ENCODE measurements at regions not wholly inside any gene's neighbourhood (a gene's known extent, or its start where the extent isn't known, plus 50 kb on each side); places are given as distances from the start of the nearest gene placed in this dataset.

DNA sequence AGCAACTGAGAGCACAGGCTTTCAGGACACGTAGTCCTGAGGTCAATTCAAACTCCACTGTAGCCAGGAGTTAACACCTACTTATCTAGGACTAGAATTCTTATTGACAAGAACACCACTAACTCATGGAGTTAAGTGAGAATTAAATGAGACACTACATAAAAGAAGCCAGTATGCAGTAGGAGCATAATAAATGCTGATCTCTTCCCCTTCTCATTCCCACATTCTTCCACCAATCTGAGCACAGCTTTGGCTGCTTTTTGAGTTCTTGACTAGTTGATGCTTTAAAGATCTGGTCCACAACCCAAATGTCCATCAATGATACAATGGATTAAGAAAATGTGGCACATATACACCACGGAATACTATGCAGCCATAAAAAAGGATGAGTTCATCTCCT, 55.2 kb downstream of the TTC32 start:
- no peak for ATAC-seq (ENCODE audit: low read depth in 2 of 2)
- no peak overlapping the region for H3K27ac ChIP-seq (ENCODE audit: insufficient read depth, low read length, poor library complexity, severe bottlenecking)
- no peaks in the 10 kb centered on the region for H3K9me3 ChIP-seq (ENCODE audit: control insufficient read depth in 2 of 2, low read length in 2 of 2)
- no peak overlapping the region for H3K4me3 ChIP-seq (ENCODE audit: low read depth, low read length)
- Mint-ChIP-seq H3K36me3 (no peaks in the 10 kb centered on the region), H3K4me1 (no peaks in the 10 kb centered on the region), H3K4me3 (no peak overlapping the region), H3K27ac (no peak overlapping the region), H3K27me3 (peaks cover 4% of the 10 kb centered on the region), H3K9me3 (peaks cover 0 to 6% (median 0%) of the 10 kb centered on the region in 7 donors)
- no peaks in the 10 kb centered on the region for H3K27me3 ChIP-seq (ENCODE audit: control insufficient read depth, insufficient read depth, low read length)
- H3K36me3 ChIP-seq (ENCODE audit: control insufficient read depth, insufficient read depth, low read length) = no peaks in the 10 kb centered on the region
- no peak for DNase-seq
- no peaks in the 10 kb centered on the region for H3K4me1 ChIP-seq (ENCODE audit: control insufficient read depth, insufficient read depth, low read length, poor library complexity, severe bottlenecking)

DNA sequence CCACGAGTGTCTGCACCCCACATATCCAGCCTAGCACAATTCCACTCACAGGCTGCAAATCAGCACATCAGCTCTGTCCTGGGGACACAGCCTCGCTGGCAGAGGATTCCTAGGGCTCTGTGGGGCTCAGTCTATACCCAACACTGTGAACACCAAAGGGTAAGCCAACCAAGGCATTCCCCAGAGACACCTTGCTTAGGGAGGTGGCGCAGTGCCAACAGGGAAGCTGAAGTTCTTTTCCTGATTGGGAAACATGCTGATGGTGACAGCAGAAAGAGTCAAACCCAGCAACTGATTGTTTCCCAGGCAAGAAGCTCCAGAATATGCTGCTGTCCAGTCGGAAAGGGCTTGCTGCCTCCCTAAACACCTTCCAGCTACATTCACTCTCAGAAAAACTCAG, 55.8 kb downstream of the TTC32 start:
- no peak overlapping the region for H3K4me3 Mint-ChIP-seq
- Histone ChIP-seq H3K27ac (ENCODE audit: insufficient read depth, low read length, poor library complexity, severe bottlenecking) (no peak overlapping the region), H3K27me3 (ENCODE audit: control insufficient read depth, insufficient read depth, low read length) (no peaks in the 10 kb centered on the region), H3K4me3 (ENCODE audit: low read depth, low read length) (no peak overlapping the region), H3K9me3 (ENCODE audit: control insufficient read depth in 2 of 2, low read length in 2 of 2) (no peaks in the 10 kb centered on the region), H3K36me3 (ENCODE audit: control insufficient read depth, insufficient read depth, low read length) (no peaks in the 10 kb centered on the region), H3K4me1 (ENCODE audit: control insufficient read depth, insufficient read depth, low read length, poor library complexity, severe bottlenecking) (no peaks in the 10 kb centered on the region)
- no peak for DNase-seq
- H3K9me3 Mint-ChIP-seq = peaks cover 0 to 6% (median 0%) of the 10 kb centered on the region in 7 donors
- H3K36me3 Mint-ChIP-seq = no peaks in the 10 kb centered on the region
- peaks cover 4% of the 10 kb centered on the region for H3K27me3 Mint-ChIP-seq
- H3K4me1 Mint-ChIP-seq = no peaks in the 10 kb centered on the region
- H3K27ac Mint-ChIP-seq = no peak overlapping the region
- ATAC-seq (ENCODE audit: low read depth in 2 of 2) = no peak

DNA sequence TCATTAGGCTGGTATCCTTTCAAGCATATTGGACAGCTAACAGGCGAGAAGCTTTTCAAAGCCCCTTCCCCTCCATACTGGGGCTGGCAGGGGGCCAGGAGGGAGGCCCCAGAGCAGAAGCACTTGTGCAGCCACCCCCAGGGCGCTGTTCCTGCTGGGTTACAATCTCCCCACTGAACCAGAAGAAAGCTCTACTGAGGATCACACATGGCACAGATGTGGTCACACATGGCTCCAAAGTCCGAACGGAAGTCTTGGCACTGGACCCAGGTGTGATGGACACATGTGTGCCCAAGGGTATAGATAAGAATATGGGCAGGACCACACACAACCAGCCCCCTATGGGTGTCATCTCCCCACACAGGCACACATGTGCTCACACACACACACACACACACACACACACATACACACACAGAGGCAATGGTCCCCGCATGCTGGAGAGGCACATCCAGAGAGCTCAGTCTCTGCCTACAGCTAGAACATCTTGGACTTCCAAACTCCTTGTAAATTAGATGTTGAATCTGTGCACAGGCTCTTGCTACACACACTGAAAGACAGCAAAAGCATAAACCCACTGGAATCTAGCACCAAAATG, 56.4 kb downstream of the TTC32 start:
- Histone ChIP-seq H3K9me3 (ENCODE audit: control insufficient read depth in 2 of 2, low read length in 2 of 2) (no peaks in the 10 kb centered on the region), H3K27ac (ENCODE audit: insufficient read depth, low read length, poor library complexity, severe bottlenecking) (no peak overlapping the region), H3K36me3 (ENCODE audit: control insufficient read depth, insufficient read depth, low read length) (no peaks in the 10 kb centered on the region), H3K4me3 (ENCODE audit: low read depth, low read length) (no peak overlapping the region), H3K4me1 (ENCODE audit: control insufficient read depth, insufficient read depth, low read length, poor library complexity, severe bottlenecking) (no peaks in the 10 kb centered on the region), H3K27me3 (ENCODE audit: control insufficient read depth, insufficient read depth, low read length) (no peaks in the 10 kb centered on the region)
- H3K36me3 Mint-ChIP-seq = no peaks in the 10 kb centered on the region
- no peaks in the 10 kb centered on the region for H3K4me1 Mint-ChIP-seq
- H3K4me3 Mint-ChIP-seq = no peak overlapping the region
- no peak for DNase-seq
- H3K27me3 Mint-ChIP-seq = peaks cover 4% of the 10 kb centered on the region
- H3K27ac Mint-ChIP-seq = no peak overlapping the region
- no peak for ATAC-seq (ENCODE audit: low read depth in 2 of 2)
- peaks cover 0 to 6% (median 0%) of the 10 kb centered on the region in 7 donors for H3K9me3 Mint-ChIP-seq

DNA sequence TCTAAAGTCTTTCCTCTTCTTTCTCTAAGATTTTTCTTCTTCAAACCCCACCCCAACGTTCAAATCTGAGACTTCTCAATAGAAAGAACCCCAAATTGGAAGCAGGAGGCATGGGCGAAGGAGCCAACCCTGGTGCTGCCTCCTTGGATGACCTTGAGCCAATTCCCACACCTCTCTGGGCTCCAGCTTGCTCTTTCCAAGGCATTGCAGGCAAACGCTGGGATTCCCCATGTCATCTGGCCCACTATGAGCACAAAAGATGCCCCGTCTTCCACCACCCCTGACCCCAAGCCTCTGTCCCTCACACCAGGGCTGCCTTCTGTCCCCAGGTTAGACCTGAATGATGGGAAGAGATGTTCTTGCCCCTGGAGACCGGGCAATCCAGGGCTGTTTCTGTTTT, 57.0 kb downstream of the TTC32 start:
- Mint-ChIP-seq H3K4me3 (no peak overlapping the region), H3K36me3 (no peaks in the 10 kb centered on the region), H3K27me3 (peaks cover 8% of the 10 kb centered on the region), H3K9me3 (peaks cover 0 to 6% (median 0%) of the 10 kb centered on the region in 7 donors), H3K27ac (peak overlapping the region in 1 of 3 donors; percentile 82), H3K4me1 (no peaks in the 10 kb centered on the region)
- ATAC-seq (ENCODE audit: low read depth in 2 of 2) (no peak), DNase-seq (no peak)
- Histone ChIP-seq H3K9me3 (ENCODE audit: control insufficient read depth in 2 of 2, low read length in 2 of 2) (no peaks in the 10 kb centered on the region), H3K36me3 (ENCODE audit: control insufficient read depth, insufficient read depth, low read length) (no peaks in the 10 kb centered on the region), H3K27me3 (ENCODE audit: control insufficient read depth, insufficient read depth, low read length) (no peaks in the 10 kb centered on the region), H3K27ac (ENCODE audit: insufficient read depth, low read length, poor library complexity, severe bottlenecking) (no peak overlapping the region), H3K4me1 (ENCODE audit: control insufficient read depth, insufficient read depth, low read length, poor library complexity, severe bottlenecking) (no peaks in the 10 kb centered on the region), H3K4me3 (ENCODE audit: low read depth, low read length) (no peak overlapping the region)

DNA sequence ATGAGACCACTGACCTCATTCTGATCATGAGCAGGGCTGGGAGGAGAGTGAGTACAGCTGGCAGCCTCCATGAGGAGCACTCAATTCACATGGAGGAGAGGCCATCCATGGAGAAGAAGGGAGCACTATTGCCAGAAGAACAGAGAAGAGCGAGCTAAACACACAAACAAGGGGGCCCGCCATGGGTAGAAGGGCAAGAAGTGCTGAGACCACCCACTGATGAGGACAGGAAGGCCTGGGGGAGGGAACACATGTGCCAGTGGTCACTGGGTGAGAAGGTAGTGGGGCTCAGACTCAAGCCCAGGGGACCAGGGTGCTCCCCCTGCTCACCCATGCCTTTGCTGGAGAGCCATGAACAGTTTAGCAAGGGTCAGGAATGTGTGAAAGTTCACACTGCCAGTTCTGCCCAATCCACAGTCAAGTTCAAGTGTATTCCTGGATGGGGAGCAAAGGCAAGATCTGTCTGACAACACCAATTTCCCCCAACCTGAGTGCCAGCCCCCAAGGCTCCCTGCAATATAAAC, 57.7 kb downstream of the TTC32 start:
- Histone ChIP-seq H3K27me3 (ENCODE audit: control insufficient read depth, insufficient read depth, low read length) (no peaks in the 10 kb centered on the region), H3K9me3 (ENCODE audit: control insufficient read depth in 2 of 2, low read length in 2 of 2) (no peaks in the 10 kb centered on the region), H3K4me3 (ENCODE audit: low read depth, low read length) (no peak overlapping the region), H3K27ac (ENCODE audit: insufficient read depth, low read length, poor library complexity, severe bottlenecking) (no peak overlapping the region), H3K36me3 (ENCODE audit: control insufficient read depth, insufficient read depth, low read length) (no peaks in the 10 kb centered on the region), H3K4me1 (ENCODE audit: control insufficient read depth, insufficient read depth, low read length, poor library complexity, severe bottlenecking) (no peaks in the 10 kb centered on the region)
- no peaks in the 10 kb centered on the region for H3K4me1 Mint-ChIP-seq
- ATAC-seq (ENCODE audit: low read depth in 2 of 2) (no peak), DNase-seq (no peak)
- H3K27ac Mint-ChIP-seq = no peak overlapping the region
- H3K36me3 Mint-ChIP-seq = no peaks in the 10 kb centered on the region
- H3K9me3 Mint-ChIP-seq = peaks cover 0 to 6% (median 0%) of the 10 kb centered on the region in 7 donors
- H3K4me3 Mint-ChIP-seq = no peak overlapping the region
- H3K27me3 Mint-ChIP-seq = peaks cover 10% of the 10 kb centered on the region

DNA sequence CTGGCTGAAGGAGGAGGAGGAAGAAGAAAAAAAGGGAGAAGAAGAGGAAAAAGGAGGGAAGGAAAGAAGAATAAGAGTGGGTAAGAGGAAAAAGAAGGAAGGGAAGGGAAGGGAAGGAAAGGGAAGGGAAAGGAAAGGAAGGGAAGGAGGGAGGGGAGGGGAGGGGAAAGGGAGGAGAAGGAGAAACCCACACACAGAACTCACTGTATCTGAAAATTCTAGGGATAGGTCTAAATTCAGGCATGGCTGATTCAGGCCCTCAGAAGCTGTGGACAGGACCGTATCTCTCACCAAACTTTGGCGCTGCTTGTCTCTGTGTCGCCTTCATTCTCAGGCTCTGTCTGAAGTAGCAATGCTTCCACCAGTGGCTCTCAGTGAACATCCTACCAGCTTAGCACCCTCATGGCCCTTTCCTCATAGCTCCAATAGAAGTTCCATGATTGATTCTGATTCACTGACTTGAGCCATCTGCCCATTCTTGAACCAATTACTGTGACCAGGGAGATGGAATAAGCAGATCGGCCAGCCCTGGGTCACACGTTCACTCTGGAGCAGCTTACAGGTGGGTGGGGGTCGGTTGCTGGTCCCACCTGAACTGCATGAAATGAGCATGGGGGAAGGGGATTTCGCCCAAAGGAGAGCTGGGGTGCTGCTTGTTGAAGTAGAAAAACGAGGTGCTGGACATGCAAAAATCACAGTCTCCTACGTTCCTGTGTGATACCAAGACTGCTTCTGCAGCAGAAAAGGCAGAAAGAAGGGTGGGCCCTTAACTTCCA, 59.7 kb downstream of the TTC32 start:
- no peak overlapping the region for H3K27ac Mint-ChIP-seq
- no peak overlapping the region for H3K4me3 Mint-ChIP-seq
- Histone ChIP-seq H3K36me3 (ENCODE audit: control insufficient read depth, insufficient read depth, low read length) (no peaks in the 10 kb centered on the region), H3K4me1 (ENCODE audit: control insufficient read depth, insufficient read depth, low read length, poor library complexity, severe bottlenecking) (no peaks in the 10 kb centered on the region), H3K4me3 (ENCODE audit: low read depth, low read length) (no peak overlapping the region), H3K9me3 (ENCODE audit: control insufficient read depth in 2 of 2, low read length in 2 of 2) (no peaks in the 10 kb centered on the region), H3K27ac (ENCODE audit: insufficient read depth, low read length, poor library complexity, severe bottlenecking) (no peak overlapping the region), H3K27me3 (ENCODE audit: control insufficient read depth, insufficient read depth, low read length) (no peaks in the 10 kb centered on the region)
- H3K27me3 Mint-ChIP-seq = peaks cover 23% of the 10 kb centered on the region
- H3K4me1 Mint-ChIP-seq = no peaks in the 10 kb centered on the region
- peaks cover 0 to 6% (median 1%) of the 10 kb centered on the region in 7 donors for H3K9me3 Mint-ChIP-seq
- ATAC-seq (ENCODE audit: low read depth in 2 of 2) = no peak
- no peak for DNase-seq
- H3K36me3 Mint-ChIP-seq = no peaks in the 10 kb centered on the region

DNA sequence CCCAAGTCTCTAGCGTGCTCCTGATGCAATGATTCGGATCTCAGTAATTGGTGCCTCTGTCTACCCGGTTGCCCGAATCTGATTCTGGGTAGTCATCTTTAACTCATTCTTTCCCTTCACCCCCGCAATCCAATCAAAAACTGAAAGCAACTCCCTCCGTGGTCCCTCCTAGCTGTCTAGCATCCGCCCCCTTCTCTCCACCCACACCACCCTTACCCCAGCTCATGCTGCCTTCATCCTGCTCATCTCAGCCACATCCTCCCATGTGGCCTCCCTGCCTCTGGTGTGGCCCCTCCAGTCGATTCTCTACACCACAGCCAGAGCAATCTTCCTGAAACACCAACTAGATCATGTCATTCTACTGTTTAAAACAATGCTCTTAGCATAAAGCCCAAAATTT, 62.3 kb downstream of the TTC32 start:
- H3K27me3 ChIP-seq (ENCODE audit: control insufficient read depth, insufficient read depth, low read length) = no peaks in the 10 kb centered on the region
- Mint-ChIP-seq H3K4me3 (no peak overlapping the region), H3K9me3 (peaks cover 0 to 4% (median 0%) of the 10 kb centered on the region in 7 donors), H3K4me1 (no peaks in the 10 kb centered on the region), H3K27me3 (peaks cover 23% of the 10 kb centered on the region), H3K36me3 (no peaks in the 10 kb centered on the region), H3K27ac (no peak overlapping the region)
- no peak for DNase-seq
- H3K36me3 ChIP-seq (ENCODE audit: control insufficient read depth, insufficient read depth, low read length) = no peaks in the 10 kb centered on the region
- H3K9me3 ChIP-seq (ENCODE audit: control insufficient read depth in 2 of 2, low read length in 2 of 2) = no peaks in the 10 kb centered on the region
- no peak for ATAC-seq (ENCODE audit: low read depth in 2 of 2)
- no peaks in the 10 kb centered on the region for H3K4me1 ChIP-seq (ENCODE audit: control insufficient read depth, insufficient read depth, low read length, poor library complexity, severe bottlenecking)
- no peak overlapping the region for H3K27ac ChIP-seq (ENCODE audit: insufficient read depth, low read length, poor library complexity, severe bottlenecking)
- no peak overlapping the region for H3K4me3 ChIP-seq (ENCODE audit: low read depth, low read length)

DNA sequence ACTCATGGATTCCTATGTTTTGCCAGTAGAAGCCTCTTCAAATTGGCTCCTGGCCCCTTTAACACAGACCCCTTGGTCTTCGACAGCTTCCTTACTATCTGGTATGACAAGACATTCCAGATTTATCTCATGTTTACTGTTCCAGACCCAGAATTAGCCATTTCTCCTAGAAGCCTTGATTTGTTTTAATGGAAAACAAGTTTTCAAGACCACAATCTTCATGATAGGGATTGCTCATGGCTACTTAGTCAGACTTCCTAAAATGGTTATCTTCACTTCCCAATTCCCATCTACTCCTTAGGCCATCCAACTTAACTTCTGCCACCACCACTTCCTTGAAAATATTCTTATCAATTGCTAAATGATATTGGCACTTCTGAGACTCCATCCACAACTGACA, 63.2 kb downstream of the TTC32 start:
- ATAC-seq (ENCODE audit: low read depth in 2 of 2) (no peak), DNase-seq (no peak)
- Mint-ChIP-seq H3K4me1 (no peaks in the 10 kb centered on the region), H3K4me3 (no peak overlapping the region), H3K9me3 (peaks cover 0 to 4% (median 0%) of the 10 kb centered on the region in 7 donors), H3K27me3 (peaks cover 18% of the 10 kb centered on the region), H3K27ac (no peak overlapping the region), H3K36me3 (no peaks in the 10 kb centered on the region)
- Histone ChIP-seq H3K27me3 (ENCODE audit: control insufficient read depth, insufficient read depth, low read length) (no peaks in the 10 kb centered on the region), H3K27ac (ENCODE audit: insufficient read depth, low read length, poor library complexity, severe bottlenecking) (no peak overlapping the region), H3K9me3 (ENCODE audit: control insufficient read depth in 2 of 2, low read length in 2 of 2) (no peaks in the 10 kb centered on the region), H3K4me1 (ENCODE audit: control insufficient read depth, insufficient read depth, low read length, poor library complexity, severe bottlenecking) (no peaks in the 10 kb centered on the region), H3K4me3 (ENCODE audit: low read depth, low read length) (no peak overlapping the region), H3K36me3 (ENCODE audit: control insufficient read depth, insufficient read depth, low read length) (no peaks in the 10 kb centered on the region)

Measured in CD4-positive, CD25-positive, alpha-beta regulatory T cell (primary cell).